AG04450 (cell line): ENCODE measurements at regions not wholly inside any gene's neighbourhood (a gene's known extent, or its start where the extent isn't known, plus 50 kb on each side); places are given as distances from the start of the nearest gene placed in this dataset.

ENCODE experiments used
- CTCF ChIA-PET: fragments of 300-600, 350-600 bp; formaldehyde crosslinking; extraction: SDS; loops from one replicate; lab custom pipeline; 2022; ENCODE audit warnings: antibody characterized with exemption, inconsistent platforms; lab: Charles Lee
- POLR2A ChIA-PET: fragments of 350-600 bp; formaldehyde crosslinking; extraction: SDS; loops from one replicate; lab custom pipeline; 2021; ENCODE audit warnings: antibody characterized with exemption, inconsistent platforms; lab: Yijun Ruan, JAX
- DNase-seq: peaks from one replicate; pipeline ENCODE4 v3.0.0-alpha.2; 2011; ENCODE audit warnings: low read depth, low spot score
- H3K27ac ChIP-seq: one replicate; pipeline ENCODE4 v1.5.1; 2012; ENCODE audit warnings: low read depth, low read length, control low read depth
- H3K27me3 ChIP-seq: one replicate; pipeline ENCODE4 v1.6.0; 2012; ENCODE audit warnings: low read length; ENCODE audit not compliant: control insufficient read depth, insufficient read depth
- H3K4me3 ChIP-seq: 2 replicates; pipeline ENCODE4 v1.5.1; 2011; ENCODE audit warnings: mild to moderate bottlenecking, low read depth, low read length, control low read depth
- H3K9me3 ChIP-seq: 2 replicates; pipeline ENCODE4 v1.5.1; 2012; ENCODE audit warnings: low read length; ENCODE audit not compliant: control insufficient read depth, insufficient read depth
- TF ChIP-seq, protein P1 (sequence below): IDR thresholded peaks from 2 replicates; pipeline ENCODE4 v1.5.1; 2011; ENCODE audit warnings: low read depth, low read length, control low read depth, inconsistent platforms

- Histone ChIP-seq H3K4me3 (no peak overlapping the region), H3K9me3 (no peaks in the 10 kb centered on the region), H3K27me3 (no peaks in the 10 kb centered on the region), H3K27ac (no peak overlapping the region)
- POLR2A ChIA-PET, result no interaction called here
- TF ChIP-seq, protein P1, sequence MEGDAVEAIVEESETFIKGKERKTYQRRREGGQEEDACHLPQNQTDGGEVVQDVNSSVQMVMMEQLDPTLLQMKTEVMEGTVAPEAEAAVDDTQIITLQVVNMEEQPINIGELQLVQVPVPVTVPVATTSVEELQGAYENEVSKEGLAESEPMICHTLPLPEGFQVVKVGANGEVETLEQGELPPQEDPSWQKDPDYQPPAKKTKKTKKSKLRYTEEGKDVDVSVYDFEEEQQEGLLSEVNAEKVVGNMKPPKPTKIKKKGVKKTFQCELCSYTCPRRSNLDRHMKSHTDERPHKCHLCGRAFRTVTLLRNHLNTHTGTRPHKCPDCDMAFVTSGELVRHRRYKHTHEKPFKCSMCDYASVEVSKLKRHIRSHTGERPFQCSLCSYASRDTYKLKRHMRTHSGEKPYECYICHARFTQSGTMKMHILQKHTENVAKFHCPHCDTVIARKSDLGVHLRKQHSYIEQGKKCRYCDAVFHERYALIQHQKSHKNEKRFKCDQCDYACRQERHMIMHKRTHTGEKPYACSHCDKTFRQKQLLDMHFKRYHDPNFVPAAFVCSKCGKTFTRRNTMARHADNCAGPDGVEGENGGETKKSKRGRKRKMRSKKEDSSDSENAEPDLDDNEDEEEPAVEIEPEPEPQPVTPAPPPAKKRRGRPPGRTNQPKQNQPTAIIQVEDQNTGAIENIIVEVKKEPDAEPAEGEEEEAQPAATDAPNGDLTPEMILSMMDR, result no peak
- DNase-seq, result no peak
- CTCF ChIA-PET, result no interaction called here
These were observed 209.3 kb downstream of the CHD9NB start for GRCh38 chr16:52843381-52843780.

GRCh38 chr16:52837251-52837650, 215.4 kb downstream of the CHD9NB start:
- Histone ChIP-seq H3K27me3 (no peaks in the 10 kb centered on the region), H3K9me3 (no peaks in the 10 kb centered on the region), H3K4me3 (no peak overlapping the region), H3K27ac (no peak overlapping the region)
- ChIA-PET CTCF (no interaction called here), POLR2A (no interaction called here)
- no peak for DNase-seq
- TF ChIP-seq, protein P1, result no peak

- ChIA-PET POLR2A (no interaction called here), CTCF (no interaction called here)
- Histone ChIP-seq H3K27me3 (no peaks in the 10 kb centered on the region), H3K27ac (no peak overlapping the region), H3K9me3 (no peaks in the 10 kb centered on the region), H3K4me3 (no peak overlapping the region)
- DNase-seq, result no peak
- TF ChIP-seq, protein P1, result no peak
These were observed 217.8 kb downstream of the CHD9NB start for GRCh38 chr16:52834736-52835465.

GRCh38 chr16:52832771-52833170, 219.9 kb downstream of the CHD9NB start:
- no peak overlapping the region for H3K27ac ChIP-seq
- no peak overlapping the region for H3K4me3 ChIP-seq
- ChIA-PET CTCF (no interaction called here), POLR2A (no interaction called here)
- DNase-seq, result no peak
- no peaks in the 10 kb centered on the region for H3K27me3 ChIP-seq
- no peaks in the 10 kb centered on the region for H3K9me3 ChIP-seq
- TF ChIP-seq, protein P1, result no peak

GRCh38 chr16:52827456-52827855, 225.2 kb downstream of the CHD9NB start:
- CTCF ChIA-PET, result no interaction called here
- Histone ChIP-seq H3K4me3 (no peak overlapping the region), H3K27me3 (no peaks in the 10 kb centered on the region), H3K9me3 (no peaks in the 10 kb centered on the region; the same call in 1 of the 2 replicates), H3K27ac (no peak overlapping the region)
- TF ChIP-seq, protein P1, result no peak
- DNase-seq, result no peak
- POLR2A ChIA-PET, result no interaction called here
